Spinal cord (tissue), 9 donors: ENCODE measurements at regions not wholly inside any gene's neighbourhood (a gene's known extent, or its start where the extent isn't known, plus 50 kb on each side); places are given as distances from the start of the nearest gene placed in this dataset.
A peak's percentile ranks its signal among the peaks of the same experiment; 100 is the strongest.

ENCODE experiments used
- DNase-seq, 6 donors: peaks; one replicate each; pipeline versions ENCODE4 v3.0.0 to v3.0.0-alpha.2; 2013 to 2015; ENCODE audit warnings: low spot score in 6 of 6, low read depth in 4 of 6
- H3K27ac ChIP-seq: one replicate; pipeline ENCODE4 v1.5.1; 2013; ENCODE audit warnings: low read depth, low read length, control low read depth
- H3K27me3 ChIP-seq: one replicate; pipeline ENCODE4 v1.6.1; 2013; ENCODE audit warnings: low read length; ENCODE audit not compliant: control insufficient read depth, insufficient read depth
- H3K36me3 ChIP-seq: one replicate; pipeline ENCODE4 v1.6.1; 2013; ENCODE audit warnings: low read length; ENCODE audit not compliant: control insufficient read depth, insufficient read depth
- H3K4me1 ChIP-seq: one replicate; pipeline ENCODE4 v1.6.1; 2013; ENCODE audit warnings: low read length; ENCODE audit not compliant: control insufficient read depth, insufficient read depth
- H3K4me3 ChIP-seq: one replicate; pipeline ENCODE4 v1.5.1; 2013; ENCODE audit warnings: low read depth, low read length, control low read depth
- H3K9me3 ChIP-seq: one replicate; pipeline ENCODE4 v1.6.1; 2013; ENCODE audit warnings: low read length; ENCODE audit not compliant: control insufficient read depth, insufficient read depth
- WGBS: methylation state at CpG from one replicate; pipeline ENCODE4 v1.1.5; 2013; ENCODE audit warnings: missing lambda C conversion rate; ENCODE audit not compliant: insufficient coverage; 5-methylcytosine and 5-hydroxymethylcytosine counted together
- donor health status: healthy.

- H3K4me1 ChIP-seq: no peaks in the 10 kb centered on the region
- H3K27ac ChIP-seq: no peak overlapping the region
- WGBS: 63% methylated on average over 4 of the region's 4 CpGs
- H3K36me3 ChIP-seq: no peaks in the 10 kb centered on the region
- no peak for DNase-seq
- no peaks in the 10 kb centered on the region for H3K27me3 ChIP-seq
- no peak overlapping the region for H3K4me3 ChIP-seq
- H3K9me3 ChIP-seq: no peaks in the 10 kb centered on the region
These were observed 461.0 kb upstream of the HTR1E start for GRCh38 chr6:86476311-86476710.

- no peak overlapping the region for H3K4me3 ChIP-seq
- no peak overlapping the region for H3K27ac ChIP-seq
- H3K36me3 ChIP-seq: no peaks in the 10 kb centered on the region
- no peaks in the 10 kb centered on the region for H3K27me3 ChIP-seq
- no peak for DNase-seq
- H3K9me3 ChIP-seq: no peaks in the 10 kb centered on the region
- H3K4me1 ChIP-seq: no peaks in the 10 kb centered on the region
- 94% methylated on average over 8 of the region's 9 CpGs for WGBS
These were observed 463.2 kb upstream of the HTR1E start for GRCh38 chr6:86474081-86474480.

DNA sequence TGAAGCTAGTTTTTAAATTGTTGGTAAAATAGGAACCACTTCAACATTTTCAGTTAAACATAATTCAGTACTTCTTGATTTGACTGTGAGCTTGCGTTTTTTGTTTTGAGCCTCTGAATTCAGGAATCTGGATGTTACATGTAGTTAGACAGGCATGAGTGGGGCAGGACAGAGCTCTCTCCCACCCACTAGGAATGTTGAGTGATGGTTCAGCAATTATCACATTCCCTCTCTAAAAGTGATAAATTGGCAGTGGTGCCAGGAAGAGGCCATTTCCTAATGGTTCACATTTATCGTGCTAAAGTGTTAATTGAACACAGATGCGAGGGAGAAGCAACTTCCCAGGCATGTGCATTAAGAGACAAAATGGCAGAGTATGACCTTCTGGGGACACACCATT is 465.5 kb upstream of the HTR1E start:
- WGBS: 83% methylated on average over 2 of the region's 3 CpGs
- peak in 1 of 6 donors; percentile 14 for DNase-seq
- no peaks in the 10 kb centered on the region for H3K27me3 ChIP-seq
- no peaks in the 10 kb centered on the region for H3K4me1 ChIP-seq
- no peaks in the 10 kb centered on the region for H3K9me3 ChIP-seq
- H3K27ac ChIP-seq: no peak overlapping the region
- H3K4me3 ChIP-seq: no peak overlapping the region
- H3K36me3 ChIP-seq: no peaks in the 10 kb centered on the region

DNA sequence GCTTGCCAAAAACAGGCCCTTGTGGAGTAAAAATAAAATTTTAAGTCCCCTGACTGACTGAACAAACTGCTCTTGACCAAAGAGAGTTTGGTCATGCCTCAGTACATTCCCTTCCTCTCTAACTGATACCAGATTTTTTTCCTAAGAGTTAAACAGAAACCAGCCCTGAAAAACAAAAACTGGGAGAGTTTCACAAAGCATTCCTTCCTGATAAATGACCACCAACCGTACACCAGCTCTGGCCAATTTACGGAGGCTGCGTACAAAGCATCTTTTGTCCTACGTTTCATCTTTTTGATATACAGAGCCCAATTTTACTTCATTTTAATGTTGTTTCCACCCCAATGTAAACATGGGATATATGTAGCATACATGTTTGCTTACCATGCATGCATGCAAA is 477.4 kb upstream of the HTR1E start:
- no peak for DNase-seq
- no peak overlapping the region for H3K27ac ChIP-seq
- no peak overlapping the region for H3K4me3 ChIP-seq
- no peaks in the 10 kb centered on the region for H3K4me1 ChIP-seq
- no peaks in the 10 kb centered on the region for H3K9me3 ChIP-seq
- WGBS: 0% methylated on average over 1 of the region's 4 CpGs
- no peaks in the 10 kb centered on the region for H3K36me3 ChIP-seq
- no peaks in the 10 kb centered on the region for H3K27me3 ChIP-seq

- H3K36me3 ChIP-seq: no peaks in the 10 kb centered on the region
- H3K9me3 ChIP-seq: peaks cover 2% of the 10 kb centered on the region
- H3K27ac ChIP-seq: no peak overlapping the region
- peak in 2 of 6 donors; percentile 5 to 76 for DNase-seq
- H3K27me3 ChIP-seq: no peaks in the 10 kb centered on the region
- no peaks in the 10 kb centered on the region for H3K4me1 ChIP-seq
- no peak overlapping the region for H3K4me3 ChIP-seq
These were observed 480.5 kb upstream of the HTR1E start for GRCh38 chr6:86456821-86457220.

DNA sequence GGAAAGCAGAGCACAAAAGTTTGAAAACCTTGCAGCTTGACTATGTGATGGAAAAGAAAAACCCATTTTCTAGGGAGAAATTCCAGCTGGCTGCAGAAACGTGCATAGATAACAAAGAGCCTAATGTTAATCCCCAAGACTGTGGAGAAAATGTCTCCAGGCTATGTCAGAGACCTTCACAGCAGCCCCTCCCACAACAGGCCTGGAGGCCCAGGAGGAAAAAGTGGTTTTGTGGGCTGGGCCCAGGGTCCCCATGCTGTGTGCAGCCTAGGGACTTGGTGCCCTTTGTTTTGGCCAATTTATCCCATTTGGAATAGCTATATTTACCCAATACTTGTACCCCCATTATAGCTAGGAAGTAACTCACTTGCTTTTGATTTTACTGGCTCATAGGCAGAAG is 484.1 kb upstream of the HTR1E start:
- Histone ChIP-seq H3K27ac (no peak overlapping the region), H3K27me3 (no peaks in the 10 kb centered on the region), H3K4me3 (no peak overlapping the region), H3K36me3 (no peaks in the 10 kb centered on the region), H3K4me1 (no peaks in the 10 kb centered on the region), H3K9me3 (peaks cover 2% of the 10 kb centered on the region)
- no CpG with 5 or more reads among the region's 1 CpG for WGBS
- no peak for DNase-seq

GRCh38 chr6:86448398-86448797 is 488.9 kb upstream of the HTR1E start:
- no peak for DNase-seq
- Histone ChIP-seq H3K4me1 (no peaks in the 10 kb centered on the region), H3K4me3 (no peak overlapping the region), H3K27ac (no peak overlapping the region), H3K27me3 (no peaks in the 10 kb centered on the region), H3K36me3 (no peaks in the 10 kb centered on the region), H3K9me3 (no peaks in the 10 kb centered on the region)
- no CpG with 5 or more reads among the region's 2 CpGs for WGBS

GRCh38 chr6:86440608-86441007 is 496.7 kb upstream of the HTR1E start:
- peak in 1 of 6 donors; percentile 7 for DNase-seq
- Histone ChIP-seq H3K9me3 (no peaks in the 10 kb centered on the region), H3K27me3 (no peaks in the 10 kb centered on the region), H3K4me1 (no peaks in the 10 kb centered on the region), H3K27ac (no peak overlapping the region), H3K36me3 (no peaks in the 10 kb centered on the region), H3K4me3 (no peak overlapping the region)

- 43% methylated on average over 1 of the region's 1 CpG for WGBS
- Histone ChIP-seq H3K4me3 (no peak overlapping the region), H3K9me3 (no peaks in the 10 kb centered on the region), H3K27ac (no peak overlapping the region), H3K4me1 (no peaks in the 10 kb centered on the region), H3K27me3 (no peaks in the 10 kb centered on the region), H3K36me3 (no peaks in the 10 kb centered on the region)
- DNase-seq: peak in 1 of 6 donors; percentile 31
These were observed 513.8 kb upstream of the HTR1E start for GRCh38 chr6:86423571-86423970.

- Histone ChIP-seq H3K4me1 (no peaks in the 10 kb centered on the region), H3K36me3 (no peaks in the 10 kb centered on the region), H3K27me3 (no peaks in the 10 kb centered on the region), H3K9me3 (no peaks in the 10 kb centered on the region), H3K4me3 (no peak overlapping the region), H3K27ac (no peak overlapping the region)
- 100% methylated on average over 1 of the region's 2 CpGs for WGBS
- DNase-seq: no peak
These were observed 525.3 kb upstream of the HTR1E start for GRCh38 chr6:86412057-86412456.
